Vagina (tissue), 2 donors: ENCODE measurements at regions not wholly inside any gene's neighbourhood (a gene's known extent, or its start where the extent isn't known, plus 50 kb on each side); places are given as distances from the start of the nearest gene placed in this dataset.

Source experiments
- CTCF ChIP-seq, 3 experiments: fragments of 450-650 bp in 2 of 3; fragments of 200-600 bp in 1 of 3; sonication (generic) in 1 of 3; IDR thresholded peaks; one replicate each; pipeline ENCODE4 v1.5.1; 2017 to 2019; ENCODE audit warnings: antibody characterized with exemption in 3 of 3, mild to moderate bottlenecking in 2 of 3, moderate library complexity in 2 of 3
- POLR2A ChIP-seq, 2 donors: fragments of 450-650 bp; IDR thresholded peaks; one replicate each; pipeline ENCODE4 v1.6.1; 2017; ENCODE audit warnings: antibody characterized with exemption in 2 of 2, mild to moderate bottlenecking in 2 of 2, moderate library complexity in 2 of 2
- POLR2AphosphoS5 ChIP-seq, 2 donors: sonication (generic); formaldehyde crosslinking; IDR thresholded peaks; one replicate each; pipeline ENCODE4 v1.9.0; 2017; ENCODE audit warnings: antibody characterized with exemption in 2 of 2, mild to moderate bottlenecking in 2 of 2, low read depth in 1 of 2; ENCODE audit not compliant: insufficient read depth in 1 of 2

GRCh38 chr2:180699657-180700361, 280.6 kb upstream of the UBE2E3 start:
- no peak for TF ChIP-seq CTCF (IDR thresholded peaks at IDR 0.05)
- no peak for TF ChIP-seq POLR2AphosphoS5 (IDR thresholded peaks at IDR 0.05; ENCODE audit: insufficient read depth in 1 of 2, low read depth in 1 of 2)
- no peak for TF ChIP-seq POLR2A (IDR thresholded peaks at IDR 0.05)
